GM23338 (cell line): ENCODE measurements at regions not wholly inside any gene's neighbourhood (a gene's known extent, or its start where the extent isn't known, plus 50 kb on each side); places are given as distances from the start of the nearest gene placed in this dataset.

Experiments
- CREB1 ChIP-seq: fragments of 250-450 bp; sonication (Bioruptor Pico); IDR thresholded peaks from 2 replicates; pipeline ENCODE4 v1.5.0; 2020; ENCODE audit warnings: low read depth, mild to moderate bottlenecking, moderate library complexity
- CTCF ChIP-seq, 2 experiments: fragments of 200-600 bp in 1 of 2; sonication (generic) in 1 of 2; conservative IDR thresholded peaks; 2 replicates each; pipeline versions ENCODE4 v1.5.1 to v1.6.1; 2016 to 2017; ENCODE audit warnings: antibody characterized with exemption in 2 of 2, low read depth in 2 of 2, mild to moderate bottlenecking in 2 of 2, moderate library complexity in 1 of 2
- ETS1 ChIP-seq: IDR thresholded peaks from 2 replicates; pipeline ENCODE4 v1.6.1; 2016; ENCODE audit warnings: antibody characterized with exemption
- EZH2 ChIP-seq: fragments of 200-600 bp; sonication (generic); IDR thresholded peaks from one replicate; pipeline ENCODE4 v1.8.0; 2017; ENCODE audit warnings: antibody characterized with exemption, mild to moderate bottlenecking, low read depth; ENCODE audit not compliant: unreplicated experiment
- EZH2phosphoT487 ChIP-seq: fragments of 200-600 bp; sonication (generic); IDR thresholded peaks from one replicate; pipeline ENCODE4 v1.8.1; 2018; ENCODE audit warnings: antibody characterized with exemption; ENCODE audit not compliant: unreplicated experiment
- POLR2AphosphoS5 ChIP-seq: IDR thresholded peaks from 2 replicates; pipeline ENCODE4 v1.6.1; 2016; ENCODE audit warnings: antibody characterized with exemption, low read depth
- STAT1 ChIP-seq: IDR thresholded peaks from one replicate; pipeline ENCODE4 v1.6.1; 2016; ENCODE audit warnings: antibody characterized with exemption; ENCODE audit not compliant: unreplicated experiment

GRCh38 chr2:8543383-8544170, 138.3 kb upstream of the ID2 start:
- no peak for TF ChIP-seq CTCF (conservative IDR thresholded peaks at IDR 0.05; ENCODE audit: low read depth in 2 of 2)
- TF ChIP-seq CREB1 (CRISPR knock-in tag) = no peak
- no peak for TF ChIP-seq POLR2AphosphoS5
- no peak for TF ChIP-seq EZH2phosphoT487
- no peak for TF ChIP-seq STAT1
- TF ChIP-seq ETS1 = no peak
- no peak for TF ChIP-seq EZH2
